ENCODE measurements at regions not wholly inside any gene's neighbourhood (a gene's known extent, or its start where the extent isn't known, plus 50 kb on each side); places are given as distances from the start of the nearest gene placed in this dataset.

DNA sequence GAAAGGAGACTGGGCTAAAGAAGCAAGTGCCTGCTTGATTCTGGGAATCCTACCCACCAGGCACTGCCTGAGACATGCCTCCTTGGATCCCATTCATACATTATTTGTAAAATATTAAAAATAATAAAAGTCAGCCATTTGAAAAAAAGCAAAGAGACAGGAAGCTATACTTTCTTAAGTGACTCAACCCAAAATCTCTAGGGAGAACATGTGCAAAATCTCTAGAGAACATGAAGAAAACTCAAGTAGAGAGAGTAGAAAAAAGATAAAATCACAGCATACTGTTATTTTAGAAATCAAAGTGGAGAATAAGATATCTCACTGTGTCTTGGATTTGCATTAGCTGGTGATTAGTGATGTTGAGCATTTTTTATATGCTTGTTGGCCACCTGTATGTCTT is 197.2 kb upstream of the GGTLC1 start:
- no peak for FAIRE-seq
- Histone ChIP-seq H3K27ac (ENCODE audit: low read depth, low read length) (no peak overlapping the region), H3K4me3 (ENCODE audit: insufficient read depth, low read depth, low read length) (no peak overlapping the region), H3K9me3 (ENCODE audit: insufficient read depth, low read depth, low read length) (no peaks in the 10 kb centered on the region), H3K4me2 (ENCODE audit: low read length) (no peak overlapping the region), H3K36me3 (ENCODE audit: insufficient read depth, low read length) (no peaks in the 10 kb centered on the region), H3K9ac (ENCODE audit: low read length) (no peak overlapping the region), H3K79me2 (ENCODE audit: insufficient read depth, low read length) (no peaks in the 10 kb centered on the region), H3K4me1 (ENCODE audit: insufficient read depth, low read length) (no peaks in the 10 kb centered on the region), H2AFZ (ENCODE audit: low read depth, low read length) (no peak overlapping the region), H4K20me1 (ENCODE audit: insufficient read depth, low read length) (no peaks in the 10 kb centered on the region), H3K27me3 (ENCODE audit: insufficient read depth, low read length) (no peaks in the 10 kb centered on the region)
- H3K36me3 Mint-ChIP-seq (ENCODE audit: low read depth, unreplicated experiment): no peaks in the 10 kb centered on the region
- H3K9me3 Mint-ChIP-seq (ENCODE audit: unreplicated experiment): no peaks in the 10 kb centered on the region
- no peaks in the 10 kb centered on the region for H3K27me3 Mint-ChIP-seq (ENCODE audit: low read depth, unreplicated experiment)
- H3K4me1 Mint-ChIP-seq (ENCODE audit: low read depth, unreplicated experiment): no peaks in the 10 kb centered on the region
- no peak for DNase-seq (ENCODE audit: low read depth)
- no peak overlapping the region for H3K27ac Mint-ChIP-seq (ENCODE audit: unreplicated experiment)
- no peak for TF ChIP-seq CTCF (IDR thresholded peaks at IDR 0.05; ENCODE audit: insufficient read depth, low read depth, low read length)
- no peak for TF ChIP-seq EZH2 (IDR thresholded peaks at IDR 0.05; ENCODE audit: insufficient read depth, low read length)
- no peak overlapping the region for H3K4me3 Mint-ChIP-seq (ENCODE audit: unreplicated experiment)

- Mint-ChIP-seq H3K27me3 (ENCODE audit: low read depth, unreplicated experiment) (peaks cover 9% of the 10 kb centered on the region), H3K9me3 (ENCODE audit: unreplicated experiment) (peaks cover 3% of the 10 kb centered on the region), H3K27ac (ENCODE audit: unreplicated experiment) (no peak overlapping the region), H3K4me3 (ENCODE audit: unreplicated experiment) (no peak overlapping the region), H3K4me1 (ENCODE audit: low read depth, unreplicated experiment) (no peaks in the 10 kb centered on the region), H3K36me3 (ENCODE audit: low read depth, unreplicated experiment) (no peaks in the 10 kb centered on the region)
- no peaks in the 10 kb centered on the region for H3K36me3 ChIP-seq (ENCODE audit: insufficient read depth, low read length)
- H3K4me2 ChIP-seq (ENCODE audit: low read length): no peak overlapping the region
- H3K9me3 ChIP-seq (ENCODE audit: insufficient read depth, low read depth, low read length): no peaks in the 10 kb centered on the region
- no peak overlapping the region for H3K27ac ChIP-seq (ENCODE audit: low read depth, low read length)
- no peak for DNase-seq (ENCODE audit: low read depth)
- no peaks in the 10 kb centered on the region for H3K79me2 ChIP-seq (ENCODE audit: insufficient read depth, low read length)
- H3K4me3 ChIP-seq (ENCODE audit: insufficient read depth, low read depth, low read length): no peak overlapping the region
- H3K4me1 ChIP-seq (ENCODE audit: insufficient read depth, low read length): no peaks in the 10 kb centered on the region
- no peak for FAIRE-seq
- H2AFZ ChIP-seq (ENCODE audit: low read depth, low read length): no peak overlapping the region
- no peak overlapping the region for H3K9ac ChIP-seq (ENCODE audit: low read length)
- TF ChIP-seq EZH2 (IDR thresholded peaks at IDR 0.05; ENCODE audit: insufficient read depth, low read length) (no peak), CTCF (IDR thresholded peaks at IDR 0.05; ENCODE audit: insufficient read depth, low read depth, low read length) (no peak)
- H4K20me1 ChIP-seq (ENCODE audit: insufficient read depth, low read length): no peaks in the 10 kb centered on the region
- no peaks in the 10 kb centered on the region for H3K27me3 ChIP-seq (ENCODE audit: insufficient read depth, low read length)
These were observed 192.6 kb upstream of the GGTLC1 start for GRCh38 chr20:24181151-24181550.

DNA sequence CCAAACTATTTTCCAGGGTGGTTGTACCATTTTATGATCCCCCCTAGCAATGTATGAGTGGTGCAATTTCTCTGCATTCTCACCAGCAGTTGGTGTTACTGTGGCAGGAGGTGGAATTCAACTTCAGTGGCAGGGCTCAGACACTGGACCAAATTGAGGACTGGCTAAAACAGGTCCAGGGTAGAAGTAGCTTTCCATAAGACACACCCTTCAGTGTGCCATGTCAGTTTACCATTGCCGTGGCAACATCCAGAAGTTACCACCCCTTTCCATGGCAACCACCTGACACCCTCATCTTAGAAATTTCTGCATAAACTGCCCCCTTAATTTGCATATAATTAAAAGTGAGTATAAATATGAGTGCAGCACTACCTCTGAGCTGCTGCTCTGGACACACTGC is 180.7 kb upstream of the GGTLC1 start:
- no peak overlapping the region for H3K4me3 Mint-ChIP-seq (ENCODE audit: unreplicated experiment)
- peaks cover 2% of the 10 kb centered on the region for H3K36me3 Mint-ChIP-seq (ENCODE audit: low read depth, unreplicated experiment)
- DNase-seq (ENCODE audit: low read depth) (no peak), FAIRE-seq (no peak)
- no peak overlapping the region for H3K27ac Mint-ChIP-seq (ENCODE audit: unreplicated experiment)
- Histone ChIP-seq H3K27ac (ENCODE audit: low read depth, low read length) (no peak overlapping the region), H2AFZ (ENCODE audit: low read depth, low read length) (no peak overlapping the region), H3K27me3 (ENCODE audit: insufficient read depth, low read length) (no peaks in the 10 kb centered on the region), H4K20me1 (ENCODE audit: insufficient read depth, low read length) (no peaks in the 10 kb centered on the region), H3K36me3 (ENCODE audit: insufficient read depth, low read length) (no peaks in the 10 kb centered on the region), H3K4me1 (ENCODE audit: insufficient read depth, low read length) (no peaks in the 10 kb centered on the region), H3K4me2 (ENCODE audit: low read length) (no peak overlapping the region), H3K4me3 (ENCODE audit: insufficient read depth, low read depth, low read length) (no peak overlapping the region), H3K9ac (ENCODE audit: low read length) (no peak overlapping the region), H3K9me3 (ENCODE audit: insufficient read depth, low read depth, low read length) (peaks cover 2% of the 10 kb centered on the region), H3K79me2 (ENCODE audit: insufficient read depth, low read length) (no peaks in the 10 kb centered on the region)
- no peaks in the 10 kb centered on the region for H3K4me1 Mint-ChIP-seq (ENCODE audit: low read depth, unreplicated experiment)
- no peak for TF ChIP-seq EZH2 (IDR thresholded peaks at IDR 0.05; ENCODE audit: insufficient read depth, low read length)
- no peak for TF ChIP-seq CTCF (IDR thresholded peaks at IDR 0.05; ENCODE audit: insufficient read depth, low read depth, low read length)
- peaks cover 8% of the 10 kb centered on the region for H3K9me3 Mint-ChIP-seq (ENCODE audit: unreplicated experiment)
- peaks cover 7% of the 10 kb centered on the region for H3K27me3 Mint-ChIP-seq (ENCODE audit: low read depth, unreplicated experiment)
